HepG2 (cell line): ENCODE measurements at regions not wholly inside any gene's neighbourhood (a gene's known extent, or its start where the extent isn't known, plus 50 kb on each side); places are given as distances from the start of the nearest gene placed in this dataset.

Experiments used
- ATAC-seq: fragments of 200-7000 bp; cut with Tn5 transposase; 3 replicates; pipeline ENCODE4 v1.9.1; 2020; ENCODE audit warnings: mild to moderate bottlenecking, moderate library complexity
- BruUV-seq: library from RNA; stranded (reverse); fragments of 400-500 nt; replicated peaks from 2 replicates; lab custom pipeline; 2021; lab: Mats Ljungman, UMichigan
- CTCF ChIA-PET: fragments of 300-600 bp; formaldehyde crosslinking; extraction: SDS; loops from one replicate; lab custom pipeline; 2021; ENCODE audit warnings: low total read pairs, inconsistent platforms, low intra/inter-chr PET ratio; lab: Yijun Ruan, JAX
- POLR2A ChIA-PET: fragments of 350-600 bp; sonication (Branson Sonifier 250); formaldehyde crosslinking; loops from one replicate; lab custom pipeline; 2020; ENCODE audit warnings: antibody characterized with exemption, inconsistent platforms; lab: Yijun Ruan, JAX
- DNase-seq: peaks from one replicate; pipeline ENCODE4 v3.0.0-alpha.2; 2015; ENCODE audit warnings: low spot score
- FAIRE-seq: peaks from 3 replicates; lab custom pipeline; 2011; peaks lifted over from hg19 to GRCh38; lab: Jason Lieb, UNC
- H2AFZ ChIP-seq: one replicate; pipeline ENCODE4 v1.6.1; 2011; ENCODE audit warnings: low read length, inconsistent platforms
- H3K27ac ChIP-seq: fragments of 300-600 bp; 3 replicates; pipeline ENCODE4 v1.8.0; 2011; ENCODE audit warnings: mixed run types, mild to moderate bottlenecking, mixed read lengths, low read length, inconsistent platforms; ENCODE audit not compliant: insufficient read depth; ENCODE audit errors: extremely low read length
- H3K27me3 ChIP-seq, 2 experiments: fragments of 200-600 bp in 1 of 2; 2 replicates in 1 of 2; 3 replicates in 1 of 2; pipeline versions ENCODE4 v1.6.0 to v1.8.0; 2011; ENCODE audit warnings: low read length in 2 of 2, mild to moderate bottlenecking in 2 of 2, moderate library complexity in 2 of 2, inconsistent platforms in 1 of 2; ENCODE audit not compliant: insufficient read depth in 2 of 2, control insufficient read depth in 1 of 2
- H3K36me3 ChIP-seq, 2 experiments: fragments of 200-600 bp in 1 of 2; replicated peaks in 1 of 2; 2 replicates in 1 of 2; 3 replicates in 1 of 2; pipeline versions ENCODE4 v1.5.1 to v1.8.0; 2011; ENCODE audit warnings: low read length in 2 of 2, inconsistent platforms in 1 of 2; ENCODE audit not compliant: insufficient read depth in 2 of 2, control insufficient read depth in 1 of 2
- H3K4me1 ChIP-seq: 2 replicates; pipeline ENCODE4 v1.5.1; 2012; ENCODE audit warnings: low read length, inconsistent platforms; ENCODE audit not compliant: insufficient read depth
- H3K4me2 ChIP-seq: 2 replicates; pipeline ENCODE4 v1.6.0; 2011; ENCODE audit warnings: low read depth, low read length, inconsistent platforms
- H3K4me3 ChIP-seq, 3 experiments: fragments of 200-600 bp in 1 of 3; sonication (generic), shearing (Covaris generic) in 1 of 3; replicated peaks in 1 of 3; 2 replicates each; pipeline ENCODE4 v1.5.1; 2011 to 2016; ENCODE audit warnings: low read length in 3 of 3, inconsistent platforms in 2 of 3, low read depth in 2 of 3, mild to moderate bottlenecking in 2 of 3, control low read depth in 1 of 3, mixed read lengths in 1 of 3; ENCODE audit not compliant: insufficient read depth in 1 of 3
- H3K79me2 ChIP-seq: one replicate; pipeline ENCODE4 v1.6.1; 2011; ENCODE audit warnings: low read length, inconsistent platforms; ENCODE audit not compliant: insufficient read depth
- H3K9ac ChIP-seq: 2 replicates; pipeline ENCODE4 v1.6.0; 2011; ENCODE audit warnings: mild to moderate bottlenecking, low read depth, low read length, inconsistent platforms; ENCODE audit not compliant: insufficient read depth
- H3K9me3 ChIP-seq: 2 replicates; pipeline ENCODE4 v1.5.1; 2012; ENCODE audit warnings: mild to moderate bottlenecking, low read length
- H4K20me1 ChIP-seq: 2 replicates; pipeline ENCODE4 v1.6.0; 2011; ENCODE audit warnings: inconsistent platforms, mild to moderate bottlenecking, low read length, moderate library complexity; ENCODE audit not compliant: insufficient read depth
- DPF2 ChIP-seq: sonication (generic); formaldehyde crosslinking; IDR thresholded peaks from 2 replicates; pipeline ENCODE4 v1.4.0; 2020; ENCODE audit warnings: mild to moderate bottlenecking, low read depth, missing genetic modification reagents, borderline replicate concordance
- MED13 ChIP-seq: sonication (generic); formaldehyde crosslinking; IDR thresholded peaks from 2 replicates; pipeline ENCODE4 v1.5.0; 2020; ENCODE audit warnings: missing genetic modification reagents
- THAP11 ChIP-seq: IDR thresholded peaks from 2 replicates; pipeline ENCODE4 v1.6.1; 2016; ENCODE audit warnings: missing biosample characterization, missing genetic modification reagents
- ZBTB1 ChIP-seq: sonication (generic); formaldehyde crosslinking; IDR thresholded peaks from 2 replicates; pipeline ENCODE4 v1.4.0; 2020; ENCODE audit warnings: missing genetic modification reagents, borderline replicate concordance
- ZNF382 ChIP-seq: sonication (generic); formaldehyde crosslinking; IDR thresholded peaks from 2 replicates; pipeline ENCODE4 v1.5.0; 2020; ENCODE audit warnings: missing genetic modification reagents, mild to moderate bottlenecking, borderline replicate concordance
- ZNF772 ChIP-seq: sonication (generic); formaldehyde crosslinking; IDR thresholded peaks from 2 replicates; pipeline ENCODE4 v1.5.0; 2020; ENCODE audit warnings: mild to moderate bottlenecking, missing genetic modification reagents
- WGBS: methylation state at CpG from one replicate; pipeline ENCODE4 v1.1.6; 2017; ENCODE audit warnings: low lambda C conversion rate; 5-methylcytosine and 5-hydroxymethylcytosine counted together
- in situ Hi-C: cut with HindIII; loops from 2 replicates; pipeline ENCODE4 v1.10.0; 2017; ENCODE audit warnings: low pct_unique_long_range_greater_than_20kb; ENCODE audit not compliant: extremely low pct_ligation_motif_present
- intact Hi-C: fragments of 100-400 bp; cut with micrococcal nuclease; formaldehyde crosslinking; loops from one replicate; pipeline ENCODE4 v1.10.0; 2022; ENCODE audit not compliant: unreplicated experiment
- TF ChIP-seq, protein P1 (sequence below): sonication (generic); IDR thresholded peaks from 2 replicates; pipeline ENCODE4 v1.6.1; 2016; ENCODE audit warnings: low read depth, borderline replicate concordance

DNA sequence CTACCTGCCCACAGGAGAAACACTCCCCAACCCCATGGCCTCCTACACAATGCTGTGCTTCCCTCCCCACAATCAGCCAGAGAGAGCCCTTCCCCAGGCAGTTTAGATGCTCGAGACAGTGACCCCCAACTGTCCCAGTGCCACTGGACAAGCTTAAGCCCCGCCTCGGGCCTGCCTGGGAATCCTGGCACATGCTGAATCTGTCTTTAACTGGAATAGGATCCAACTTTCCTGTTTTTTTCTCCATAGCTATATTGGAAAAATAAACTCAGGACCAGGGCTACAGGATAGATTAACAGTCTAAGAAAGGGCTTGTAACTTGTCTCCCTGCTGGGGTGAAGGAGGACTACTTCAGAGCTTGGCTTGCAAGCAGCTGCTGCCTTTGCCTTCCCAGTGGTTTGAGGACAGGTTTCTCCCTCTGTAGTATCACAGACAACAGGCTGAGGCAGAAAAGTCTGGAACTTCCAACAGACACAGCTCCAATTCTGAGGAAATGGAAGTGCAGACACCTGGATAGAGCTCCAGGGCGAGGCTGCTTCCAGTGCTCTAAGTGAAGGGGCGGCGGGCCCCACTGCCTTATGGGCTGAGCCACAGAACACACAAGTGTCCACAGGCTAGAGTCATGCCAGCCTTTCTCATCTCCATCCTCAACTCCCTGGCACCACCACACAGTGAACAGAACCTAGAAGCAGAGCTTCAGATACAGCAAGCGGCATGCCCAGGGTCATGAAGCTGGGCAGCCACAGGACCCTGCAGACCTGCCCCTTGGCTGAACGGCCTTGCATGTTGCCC lies 228.3 kb downstream of the TUBA3C start:
- no peak overlapping the region for H3K4me3 ChIP-seq
- H2AFZ ChIP-seq: no peak overlapping the region
- peaks cover 70% of the 10 kb centered on the region for H3K9me3 ChIP-seq
- no peak overlapping the region for H3K27ac ChIP-seq
- ChIA-PET CTCF (no interaction called here), POLR2A (no interaction called here)
- in situ Hi-C loops (no loop called here), intact Hi-C loops (no loop called here)
- FAIRE-seq (no peak), ATAC-seq (no peak), DNase-seq (no peak)
- no peaks in the 10 kb centered on the region for H3K27me3 ChIP-seq
- no peaks in the 10 kb centered on the region for H3K4me1 ChIP-seq
- no peaks in the 10 kb centered on the region for H3K36me3 ChIP-seq
- H3K9ac ChIP-seq: no peak overlapping the region
- no peak overlapping the region for H3K4me2 ChIP-seq
- no peaks in the 10 kb centered on the region for H4K20me1 ChIP-seq
- TF ChIP-seq, protein P1, sequence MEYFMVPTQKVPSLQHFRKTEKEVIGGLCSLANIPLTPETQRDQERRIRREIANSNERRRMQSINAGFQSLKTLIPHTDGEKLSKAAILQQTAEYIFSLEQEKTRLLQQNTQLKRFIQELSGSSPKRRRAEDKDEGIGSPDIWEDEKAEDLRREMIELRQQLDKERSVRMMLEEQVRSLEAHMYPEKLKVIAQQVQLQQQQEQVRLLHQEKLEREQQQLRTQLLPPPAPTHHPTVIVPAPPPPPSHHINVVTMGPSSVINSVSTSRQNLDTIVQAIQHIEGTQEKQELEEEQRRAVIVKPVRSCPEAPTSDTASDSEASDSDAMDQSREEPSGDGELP: no peak
- no peak for TF ChIP-seq THAP11
- TF ChIP-seq ZBTB1 (CRISPR knock-in tag): no peak
- no peak for TF ChIP-seq DPF2 (CRISPR knock-in tag)
- no peak for TF ChIP-seq ZNF382
- TF ChIP-seq MED13 (CRISPR knock-in tag): no peak
- TF ChIP-seq ZNF772 (CRISPR knock-in tag): no peak
- BruUV-seq: no TSS peak
- no peaks in the 10 kb centered on the region for H3K79me2 ChIP-seq
- 4% methylated on average over 7 of the region's 8 CpGs for WGBS
